Gastroesophageal sphincter (tissue), 4 donors: ENCODE measurements at regions not wholly inside any gene's neighbourhood (a gene's known extent, or its start where the extent isn't known, plus 50 kb on each side); places are given as distances from the start of the nearest gene placed in this dataset.

Experiments
- ATAC-seq: fragments of 150-250 bp; one replicate; pipeline ENCODE4 v1.9.1; 2016; ENCODE audit warnings: mild to moderate bottlenecking, moderate library complexity
- H3K27ac ChIP-seq, 4 donors: fragments of 200-600 bp; sonication (generic) in 3 of 4; 1 replicate in 3 of 4; 2 replicates in 1 of 4; pipeline ENCODE4 v1.5.1; 2016 to 2019
- H3K27me3 ChIP-seq: fragments of 200-600 bp; sonication (generic); one replicate; pipeline ENCODE4 v1.5.1; 2019
- H3K36me3 ChIP-seq, 2 donors: fragments of 200-600 bp; sonication (generic); one replicate each; pipeline ENCODE4 v1.5.1; 2019; ENCODE audit warnings: control low read depth in 1 of 2
- H3K4me1 ChIP-seq, 3 donors: fragments of 200-600 bp; sonication (generic); 1 replicate in 2 of 3; 2 replicates in 1 of 3; pipeline ENCODE4 v1.5.1; 2016 to 2019; ENCODE audit warnings: control low read depth in 2 of 3
- H3K4me3 ChIP-seq, 2 donors: fragments of 200-600 bp; sonication (generic); one replicate each; pipeline ENCODE4 v1.5.1; 2019; ENCODE audit warnings: mild to moderate bottlenecking in 1 of 2, moderate library complexity in 1 of 2
- H3K9me3 ChIP-seq, 3 donors: fragments of 200-600 bp; sonication (generic); one replicate each; pipeline ENCODE4 v1.5.1; 2017 to 2019; ENCODE audit warnings: control low read depth in 2 of 3
- CTCF ChIP-seq, 4 experiments: fragments of 200-600 bp in 2 of 4; fragments of 450-650 bp in 2 of 4; sonication (generic) in 1 of 4; IDR thresholded peaks; one replicate each; pipeline ENCODE4 v1.5.1; 2017 to 2019; ENCODE audit warnings: antibody characterized with exemption in 4 of 4, mild to moderate bottlenecking in 2 of 4, moderate library complexity in 2 of 4
- EP300 ChIP-seq: sonication (generic); formaldehyde crosslinking; IDR thresholded peaks from one replicate; pipeline ENCODE4 v1.6.1; 2017; ENCODE audit warnings: antibody characterized with exemption, mild to moderate bottlenecking
- POLR2A ChIP-seq, 2 donors: fragments of 450-650 bp; IDR thresholded peaks; one replicate each; pipeline ENCODE4 v1.6.1; 2017; ENCODE audit warnings: antibody characterized with exemption in 2 of 2, mild to moderate bottlenecking in 2 of 2, moderate library complexity in 1 of 2
- POLR2AphosphoS5 ChIP-seq: sonication (generic); formaldehyde crosslinking; IDR thresholded peaks from one replicate; pipeline ENCODE4 v1.6.1; 2017; ENCODE audit warnings: antibody characterized with exemption
- WGBS, 2 donors: methylation state at CpG; one replicate each; pipeline ENCODE4 v1.1.5; 2018; ENCODE audit warnings: low coverage in 1 of 2; 5-methylcytosine and 5-hydroxymethylcytosine counted together

- no peaks in the 10 kb centered on the region for H3K9me3 ChIP-seq
- H3K36me3 ChIP-seq, result no peaks in the 10 kb centered on the region
- H3K4me3 ChIP-seq, result no peak overlapping the region
- no peak for TF ChIP-seq EP300
- no peak for TF ChIP-seq POLR2A (IDR thresholded peaks at IDR 0.05)
- no peak for TF ChIP-seq CTCF (IDR thresholded peaks at IDR 0.05)
- no peak for TF ChIP-seq POLR2AphosphoS5
- H3K4me1 ChIP-seq, result peaks cover 0 to 16% (median 0%) of the 10 kb centered on the region in 3 donors
- ATAC-seq, result no peak
- H3K27ac ChIP-seq, result no peak overlapping the region
- WGBS, 2 donors, result 88 to 91% methylated on average over 2 of the region's 2 CpGs
- H3K27me3 ChIP-seq, result no peaks in the 10 kb centered on the region
Measured at GRCh38 chr15:62612771-62613170, 429.8 kb upstream of the TPM1 start.

DNA sequence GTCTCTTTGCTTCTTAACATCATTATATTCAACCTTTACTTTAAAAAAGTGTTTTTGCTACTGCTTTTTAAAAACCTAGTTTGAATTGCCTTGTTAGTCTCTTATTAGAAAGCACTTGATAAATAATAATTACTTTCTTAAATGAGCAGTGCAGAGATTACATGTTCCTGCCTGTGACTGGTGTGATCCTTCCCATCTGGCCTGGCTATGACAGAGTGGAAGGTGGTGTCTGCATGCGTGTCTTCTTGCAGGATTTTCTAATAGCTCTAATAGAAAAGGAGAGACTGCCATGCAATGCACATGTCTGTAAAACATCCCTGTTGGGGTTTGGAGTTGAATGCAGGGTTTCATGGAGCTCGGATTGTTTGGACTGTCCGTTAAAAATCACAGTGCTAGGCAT is 425.8 kb upstream of the TPM1 start:
- Histone ChIP-seq H3K9me3 (no peaks in the 10 kb centered on the region), H3K36me3 (no peaks in the 10 kb centered on the region), H3K4me1 (peaks cover 0 to 14% (median 0%) of the 10 kb centered on the region in 3 donors), H3K27ac (no peak overlapping the region), H3K4me3 (no peak overlapping the region), H3K27me3 (no peaks in the 10 kb centered on the region)
- WGBS, 2 donors, result 37% methylated on average over 3 of the region's 3 CpGs; no CpG with 5 or more reads in 1 of the 2 donors
- TF ChIP-seq POLR2A (IDR thresholded peaks at IDR 0.05), result no peak
- TF ChIP-seq EP300, result no peak
- no peak for TF ChIP-seq CTCF (IDR thresholded peaks at IDR 0.05)
- TF ChIP-seq POLR2AphosphoS5, result no peak
- ATAC-seq, result no peak

DNA sequence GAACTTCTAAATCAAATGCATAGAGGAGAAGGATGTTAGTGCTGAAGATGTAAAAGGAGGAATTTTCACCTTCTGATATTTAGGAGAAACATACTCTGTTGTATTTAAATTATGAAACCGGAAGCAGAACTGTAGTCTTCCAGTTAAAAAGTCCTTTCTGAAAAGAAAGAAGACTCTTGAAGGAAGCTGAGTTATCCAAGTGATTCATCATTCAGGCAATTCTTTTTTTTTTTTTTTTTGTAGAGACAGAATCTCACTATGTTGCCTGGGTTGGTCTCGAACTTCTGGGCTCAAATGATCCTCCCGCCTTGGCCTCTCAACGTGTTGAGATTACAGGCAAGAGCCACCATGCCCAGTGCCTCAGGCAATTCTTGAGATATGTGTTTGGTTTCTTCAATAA is 424.8 kb upstream of the TPM1 start:
- TF ChIP-seq CTCF (IDR thresholded peaks at IDR 0.05) (no peak), EP300 (no peak), POLR2A (IDR thresholded peaks at IDR 0.05) (no peak), POLR2AphosphoS5 (no peak)
- no peak for ATAC-seq
- 85% methylated on average over 4 of the region's 4 CpGs; no CpG with 5 or more reads in 1 of the 2 donors for WGBS, 2 donors
- no peaks in the 10 kb centered on the region for H3K9me3 ChIP-seq
- no peak overlapping the region for H3K27ac ChIP-seq
- H3K36me3 ChIP-seq, result no peaks in the 10 kb centered on the region
- H3K27me3 ChIP-seq, result no peaks in the 10 kb centered on the region
- H3K4me1 ChIP-seq, result peaks cover 0 to 14% (median 0%) of the 10 kb centered on the region in 3 donors
- H3K4me3 ChIP-seq, result no peak overlapping the region

- no peak for ATAC-seq
- Histone ChIP-seq H3K27ac (no peak overlapping the region), H3K27me3 (no peaks in the 10 kb centered on the region), H3K4me3 (no peak overlapping the region), H3K4me1 (peaks cover 0 to 14% (median 0%) of the 10 kb centered on the region in 3 donors), H3K36me3 (no peaks in the 10 kb centered on the region), H3K9me3 (no peaks in the 10 kb centered on the region)
- 47 to 100% methylated on average over 1 to 2 of the region's 2 CpGs for WGBS, 2 donors
- no peak for TF ChIP-seq EP300
Measured at GRCh38 chr15:62618432-62618831, 424.1 kb upstream of the TPM1 start.

GRCh38 chr15:62618846-62619504 is 423.6 kb upstream of the TPM1 start:
- WGBS, 2 donors, result 89 to 91% methylated on average over 5 of the region's 5 CpGs
- H3K4me3 ChIP-seq, result no peak overlapping the region

More at GRCh38 chr15:62618846-62619504, 423.6 kb upstream of the TPM1 start:
- Histone ChIP-seq H3K27ac (no peak overlapping the region), H3K27me3 (no peaks in the 10 kb centered on the region), H3K9me3 (no peaks in the 10 kb centered on the region), H3K4me1 (peaks cover 0 to 14% (median 0%) of the 10 kb centered on the region in 3 donors), H3K36me3 (no peaks in the 10 kb centered on the region)
- ATAC-seq, result no peak
- TF ChIP-seq CTCF (IDR thresholded peaks at IDR 0.05) (no peak), POLR2A (IDR thresholded peaks at IDR 0.05) (no peak), EP300 (no peak), POLR2AphosphoS5 (no peak)
